Endothelial cell of umbilical vein (primary cell): ENCODE measurements at regions not wholly inside any gene's neighbourhood (a gene's known extent, or its start where the extent isn't known, plus 50 kb on each side); places are given as distances from the start of the nearest gene placed in this dataset.

Experiments
- CTCF ChIP-seq, 2 donors: IDR thresholded peaks; 1 replicate in 1 of 2; 2 replicates in 1 of 2; pipeline ENCODE4 v1.5.1; 2011; ENCODE audit warnings: low read length in 2 of 2, mild to moderate bottlenecking in 2 of 2, moderate library complexity in 2 of 2, control low read depth in 1 of 2, inconsistent platforms in 1 of 2, low read depth in 1 of 2; ENCODE audit not compliant: insufficient read depth in 1 of 2; ENCODE audit errors: extremely low read depth in 1 of 2
- FOS ChIP-seq: IDR thresholded peaks from 2 replicates; pipeline ENCODE4 v1.6.1; 2011; ENCODE audit warnings: mild to moderate bottlenecking, low read length, moderate library complexity, borderline replicate concordance; ENCODE audit not compliant: insufficient read depth
- GATA2 ChIP-seq: IDR thresholded peaks from 2 replicates; pipeline ENCODE4 v1.7.0; 2011; ENCODE audit warnings: low read depth, mild to moderate bottlenecking, moderate library complexity, mixed read lengths, low read length; ENCODE audit not compliant: insufficient read length, insufficient read depth
- JUN ChIP-seq: IDR thresholded peaks from 2 replicates; pipeline ENCODE4 v1.6.1; 2011; ENCODE audit warnings: borderline replicate concordance, low read depth; ENCODE audit not compliant: insufficient read length, insufficient read depth
- POLR2A ChIP-seq: IDR thresholded peaks from 2 replicates; pipeline ENCODE4 v1.6.1; 2012; ENCODE audit warnings: low read depth, mild to moderate bottlenecking, control low read depth, low read length
- POLR2AphosphoS5 ChIP-seq: IDR thresholded peaks from 2 replicates; pipeline ENCODE4 v1.6.1; 2012; ENCODE audit warnings: low read depth, mild to moderate bottlenecking, control low read depth, low read length, moderate library complexity; ENCODE audit not compliant: insufficient read depth
- TF ChIP-seq, protein P1 (sequence below): IDR thresholded peaks from 2 replicates; pipeline ENCODE4 v1.6.1; 2011; ENCODE audit not compliant: insufficient read depth, insufficient read length

- TF ChIP-seq CTCF (IDR thresholded peaks at IDR 0.05; ENCODE audit: extremely low read depth in 1 of 2, insufficient read depth in 1 of 2, low read depth in 1 of 2, low read length in 2 of 2) (no peak), FOS (no peak), POLR2AphosphoS5 (no peak), POLR2A (no peak), JUN (no peak), GATA2 (no peak)
- TF ChIP-seq, protein P1, sequence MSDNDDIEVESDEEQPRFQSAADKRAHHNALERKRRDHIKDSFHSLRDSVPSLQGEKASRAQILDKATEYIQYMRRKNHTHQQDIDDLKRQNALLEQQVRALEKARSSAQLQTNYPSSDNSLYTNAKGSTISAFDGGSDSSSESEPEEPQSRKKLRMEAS = no peak
Observed at GRCh38 chr13:69619651-69620050, 488.0 kb upstream of the ATXN8OS start.
